Umbilical cord (tissue), 1 donor: ENCODE measurements at regions not wholly inside any gene's neighbourhood (a gene's known extent, or its start where the extent isn't known, plus 50 kb on each side); places are given as distances from the start of the nearest gene placed in this dataset.

ENCODE experiments used
- DNase-seq: peaks from one replicate; pipeline ENCODE4 v3.0.0-alpha.2; 2015; ENCODE audit warnings: low spot score

GRCh38 chrX:110858565-110858964, 62.9 kb upstream of the CHRDL1 start:
- no peak for DNase-seq

GRCh38 chrX:110853610-110854009, 58.0 kb upstream of the CHRDL1 start:
- no peak for DNase-seq

GRCh38 chrX:110852180-110852579, 56.6 kb upstream of the CHRDL1 start:
- DNase-seq: no peak

- no peak for DNase-seq
These were observed 56.2 kb upstream of the CHRDL1 start for GRCh38 chrX:110851780-110852179.

- peak; percentile 56 for DNase-seq
These were observed 51.7 kb upstream of the CHRDL1 start for GRCh38 chrX:110847334-110847733.

- no peak for DNase-seq
These were observed 50.5 kb upstream of the CHRDL1 start for GRCh38 chrX:110846071-110846470.
